CD1c-positive myeloid dendritic cell (primary cell): ENCODE measurements at regions not wholly inside any gene's neighbourhood (a gene's known extent, or its start where the extent isn't known, plus 50 kb on each side); places are given as distances from the start of the nearest gene placed in this dataset.

Experiments used
- DNase-seq: peaks from one replicate; pipeline ENCODE4 v3.0.0-alpha.2; 2016; ENCODE audit errors: extremely low spot score

- no peak for DNase-seq
Measured at GRCh38 chr18:22113144-22113844, 56.1 kb upstream of the GATA6 start.

- no peak for DNase-seq
Measured at GRCh38 chr18:22114526-22115321, 54.7 kb upstream of the GATA6 start.

GRCh38 chr18:22115573-22115972 is 53.8 kb upstream of the GATA6 start:
- no peak for DNase-seq
